ENCODE measurements at regions not wholly inside any gene's neighbourhood (a gene's known extent, or its start where the extent isn't known, plus 50 kb on each side); places are given as distances from the start of the nearest gene placed in this dataset.

- TF ChIP-seq, protein P1, sequence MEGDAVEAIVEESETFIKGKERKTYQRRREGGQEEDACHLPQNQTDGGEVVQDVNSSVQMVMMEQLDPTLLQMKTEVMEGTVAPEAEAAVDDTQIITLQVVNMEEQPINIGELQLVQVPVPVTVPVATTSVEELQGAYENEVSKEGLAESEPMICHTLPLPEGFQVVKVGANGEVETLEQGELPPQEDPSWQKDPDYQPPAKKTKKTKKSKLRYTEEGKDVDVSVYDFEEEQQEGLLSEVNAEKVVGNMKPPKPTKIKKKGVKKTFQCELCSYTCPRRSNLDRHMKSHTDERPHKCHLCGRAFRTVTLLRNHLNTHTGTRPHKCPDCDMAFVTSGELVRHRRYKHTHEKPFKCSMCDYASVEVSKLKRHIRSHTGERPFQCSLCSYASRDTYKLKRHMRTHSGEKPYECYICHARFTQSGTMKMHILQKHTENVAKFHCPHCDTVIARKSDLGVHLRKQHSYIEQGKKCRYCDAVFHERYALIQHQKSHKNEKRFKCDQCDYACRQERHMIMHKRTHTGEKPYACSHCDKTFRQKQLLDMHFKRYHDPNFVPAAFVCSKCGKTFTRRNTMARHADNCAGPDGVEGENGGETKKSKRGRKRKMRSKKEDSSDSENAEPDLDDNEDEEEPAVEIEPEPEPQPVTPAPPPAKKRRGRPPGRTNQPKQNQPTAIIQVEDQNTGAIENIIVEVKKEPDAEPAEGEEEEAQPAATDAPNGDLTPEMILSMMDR (IDR thresholded peaks at IDR 0.05; ENCODE audit: low read length) = no peak
- no peak for TF ChIP-seq EZH2 (IDR thresholded peaks at IDR 0.05; ENCODE audit: borderline replicate concordance, low read length)
Observed at GRCh38 chr11:134670247-134670782, 258.3 kb upstream of the B3GAT1 start.

Measured in OCI-LY1 (cell line).